ENCODE measurements at regions not wholly inside any gene's neighbourhood (a gene's known extent, or its start where the extent isn't known, plus 50 kb on each side); places are given as distances from the start of the nearest gene placed in this dataset.

DNA sequence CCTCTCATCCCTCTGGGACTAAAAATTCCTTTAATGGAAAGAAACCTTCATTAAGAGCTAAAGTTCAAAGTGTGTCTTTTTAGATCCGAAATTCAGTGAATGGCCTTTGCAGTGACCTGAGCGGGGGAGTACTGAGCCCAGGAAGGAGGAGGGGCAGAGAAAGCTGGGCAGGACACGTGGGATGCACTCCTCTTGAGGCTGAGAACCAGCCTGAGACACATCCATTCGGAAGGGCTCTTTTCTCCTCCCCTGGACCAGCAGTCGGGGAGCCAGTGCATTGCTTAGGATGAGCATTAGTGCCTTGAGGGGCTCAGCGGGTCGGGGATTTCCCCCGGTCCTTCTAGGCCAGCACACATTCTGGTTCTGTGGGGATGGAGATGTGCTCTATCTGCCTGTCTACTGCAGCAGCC lies 258.9 kb upstream of the B3GAT1 start (continued):
- TF ChIP-seq, protein P1, sequence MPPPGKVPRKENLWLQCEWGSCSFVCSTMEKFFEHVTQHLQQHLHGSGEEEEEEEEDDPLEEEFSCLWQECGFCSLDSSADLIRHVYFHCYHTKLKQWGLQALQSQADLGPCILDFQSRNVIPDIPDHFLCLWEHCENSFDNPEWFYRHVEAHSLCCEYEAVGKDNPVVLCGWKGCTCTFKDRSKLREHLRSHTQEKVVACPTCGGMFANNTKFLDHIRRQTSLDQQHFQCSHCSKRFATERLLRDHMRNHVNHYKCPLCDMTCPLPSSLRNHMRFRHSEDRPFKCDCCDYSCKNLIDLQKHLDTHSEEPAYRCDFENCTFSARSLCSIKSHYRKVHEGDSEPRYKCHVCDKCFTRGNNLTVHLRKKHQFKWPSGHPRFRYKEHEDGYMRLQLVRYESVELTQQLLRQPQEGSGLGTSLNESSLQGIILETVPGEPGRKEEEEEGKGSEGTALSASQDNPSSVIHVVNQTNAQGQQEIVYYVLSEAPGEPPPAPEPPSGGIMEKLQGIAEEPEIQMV (CRISPR knock-in tag; IDR thresholded peaks at IDR 0.05; ENCODE audit: low read depth): no peak
- TF ChIP-seq, protein P2, sequence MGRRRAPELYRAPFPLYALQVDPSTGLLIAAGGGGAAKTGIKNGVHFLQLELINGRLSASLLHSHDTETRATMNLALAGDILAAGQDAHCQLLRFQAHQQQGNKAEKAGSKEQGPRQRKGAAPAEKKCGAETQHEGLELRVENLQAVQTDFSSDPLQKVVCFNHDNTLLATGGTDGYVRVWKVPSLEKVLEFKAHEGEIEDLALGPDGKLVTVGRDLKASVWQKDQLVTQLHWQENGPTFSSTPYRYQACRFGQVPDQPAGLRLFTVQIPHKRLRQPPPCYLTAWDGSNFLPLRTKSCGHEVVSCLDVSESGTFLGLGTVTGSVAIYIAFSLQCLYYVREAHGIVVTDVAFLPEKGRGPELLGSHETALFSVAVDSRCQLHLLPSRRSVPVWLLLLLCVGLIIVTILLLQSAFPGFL (CRISPR knock-in tag; IDR thresholded peaks at IDR 0.05): no peak
- TF ChIP-seq RAD21 (CRISPR knock-in tag; IDR thresholded peaks at IDR 0.05) (no peak), GLI4 (CRISPR knock-in tag; IDR thresholded peaks at IDR 0.05; ENCODE audit: borderline replicate concordance) (no peak), RFX1 (IDR thresholded peaks at IDR 0.05) (no peak), MBNL3 (CRISPR knock-in tag; conservative IDR thresholded peaks at IDR 0.05) (no peak), ZNF790 (CRISPR knock-in tag; IDR thresholded peaks at IDR 0.05; ENCODE audit: borderline replicate concordance) (no peak), ZNF75D (CRISPR knock-in tag; IDR thresholded peaks at IDR 0.05; ENCODE audit: borderline replicate concordance) (no peak), TEAD3 (CRISPR knock-in tag; optimal IDR thresholded peaks at IDR 0.05; ENCODE audit: borderline replicate concordance) (no peak), RXRB (CRISPR knock-in tag; IDR thresholded peaks at IDR 0.05; ENCODE audit: borderline replicate concordance) (no peak), DR1 (CRISPR knock-in tag; IDR thresholded peaks at IDR 0.05) (no peak), ZNF7 (CRISPR knock-in tag; IDR thresholded peaks at IDR 0.05) (no peak), CCAR2 (optimal IDR thresholded peaks at IDR 0.05; ENCODE audit: low read depth, low read length) (no peak)
- TF ChIP-seq, protein P3, sequence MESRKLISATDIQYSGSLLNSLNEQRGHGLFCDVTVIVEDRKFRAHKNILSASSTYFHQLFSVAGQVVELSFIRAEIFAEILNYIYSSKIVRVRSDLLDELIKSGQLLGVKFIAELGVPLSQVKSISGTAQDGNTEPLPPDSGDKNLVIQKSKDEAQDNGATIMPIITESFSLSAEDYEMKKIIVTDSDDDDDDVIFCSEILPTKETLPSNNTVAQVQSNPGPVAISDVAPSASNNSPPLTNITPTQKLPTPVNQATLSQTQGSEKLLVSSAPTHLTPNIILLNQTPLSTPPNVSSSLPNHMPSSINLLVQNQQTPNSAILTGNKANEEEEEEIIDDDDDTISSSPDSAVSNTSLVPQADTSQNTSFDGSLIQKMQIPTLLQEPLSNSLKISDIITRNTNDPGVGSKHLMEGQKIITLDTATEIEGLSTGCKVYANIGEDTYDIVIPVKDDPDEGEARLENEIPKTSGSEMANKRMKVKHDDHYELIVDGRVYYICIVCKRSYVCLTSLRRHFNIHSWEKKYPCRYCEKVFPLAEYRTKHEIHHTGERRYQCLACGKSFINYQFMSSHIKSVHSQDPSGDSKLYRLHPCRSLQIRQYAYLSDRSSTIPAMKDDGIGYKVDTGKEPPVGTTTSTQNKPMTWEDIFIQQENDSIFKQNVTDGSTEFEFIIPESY (CRISPR knock-in tag; IDR thresholded peaks at IDR 0.05): no peak
- TF ChIP-seq, protein P4, sequence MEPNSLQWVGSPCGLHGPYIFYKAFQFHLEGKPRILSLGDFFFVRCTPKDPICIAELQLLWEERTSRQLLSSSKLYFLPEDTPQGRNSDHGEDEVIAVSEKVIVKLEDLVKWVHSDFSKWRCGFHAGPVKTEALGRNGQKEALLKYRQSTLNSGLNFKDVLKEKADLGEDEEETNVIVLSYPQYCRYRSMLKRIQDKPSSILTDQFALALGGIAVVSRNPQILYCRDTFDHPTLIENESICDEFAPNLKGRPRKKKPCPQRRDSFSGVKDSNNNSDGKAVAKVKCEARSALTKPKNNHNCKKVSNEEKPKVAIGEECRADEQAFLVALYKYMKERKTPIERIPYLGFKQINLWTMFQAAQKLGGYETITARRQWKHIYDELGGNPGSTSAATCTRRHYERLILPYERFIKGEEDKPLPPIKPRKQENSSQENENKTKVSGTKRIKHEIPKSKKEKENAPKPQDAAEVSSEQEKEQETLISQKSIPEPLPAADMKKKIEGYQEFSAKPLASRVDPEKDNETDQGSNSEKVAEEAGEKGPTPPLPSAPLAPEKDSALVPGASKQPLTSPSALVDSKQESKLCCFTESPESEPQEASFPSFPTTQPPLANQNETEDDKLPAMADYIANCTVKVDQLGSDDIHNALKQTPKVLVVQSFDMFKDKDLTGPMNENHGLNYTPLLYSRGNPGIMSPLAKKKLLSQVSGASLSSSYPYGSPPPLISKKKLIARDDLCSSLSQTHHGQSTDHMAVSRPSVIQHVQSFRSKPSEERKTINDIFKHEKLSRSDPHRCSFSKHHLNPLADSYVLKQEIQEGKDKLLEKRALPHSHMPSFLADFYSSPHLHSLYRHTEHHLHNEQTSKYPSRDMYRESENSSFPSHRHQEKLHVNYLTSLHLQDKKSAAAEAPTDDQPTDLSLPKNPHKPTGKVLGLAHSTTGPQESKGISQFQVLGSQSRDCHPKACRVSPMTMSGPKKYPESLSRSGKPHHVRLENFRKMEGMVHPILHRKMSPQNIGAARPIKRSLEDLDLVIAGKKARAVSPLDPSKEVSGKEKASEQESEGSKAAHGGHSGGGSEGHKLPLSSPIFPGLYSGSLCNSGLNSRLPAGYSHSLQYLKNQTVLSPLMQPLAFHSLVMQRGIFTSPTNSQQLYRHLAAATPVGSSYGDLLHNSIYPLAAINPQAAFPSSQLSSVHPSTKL (CRISPR knock-in tag; IDR thresholded peaks at IDR 0.05): no peak
